Ovary (tissue), 7 donors: ENCODE measurements at regions not wholly inside any gene's neighbourhood (a gene's known extent, or its start where the extent isn't known, plus 50 kb on each side); places are given as distances from the start of the nearest gene placed in this dataset.

Experiments used
- DNase-seq, 5 donors: peaks; one replicate each; pipeline ENCODE4 v3.0.0-alpha.2; 2019 to 2020
- H3K27ac ChIP-seq, 2 donors: fragments of 200-600 bp; one replicate each; pipeline versions ENCODE4 v1.5.1 to v1.8.0; 2019 to 2022
- H3K27me3 ChIP-seq: fragments of 200-600 bp; one replicate; pipeline ENCODE4 v1.8.0; 2022
- H3K36me3 ChIP-seq: fragments of 200-600 bp; sonication (generic); one replicate; pipeline ENCODE4 v1.5.1; 2019
- H3K4me1 ChIP-seq: one replicate; pipeline ENCODE4 v1.8.1; 2013; ENCODE audit warnings: mild to moderate bottlenecking, moderate library complexity; ENCODE audit not compliant: insufficient read depth
- H3K4me3 ChIP-seq: fragments of 200-600 bp; sonication (generic); one replicate; pipeline ENCODE4 v1.5.1; 2017
- H3K9me3 ChIP-seq, 2 donors: fragments of 200-600 bp in 1 of 2; sonication (generic) in 1 of 2; one replicate each; pipeline versions ENCODE4 v1.5.1 to v1.8.1; 2013 to 2019; ENCODE audit warnings: mild to moderate bottlenecking in 1 of 2, moderate library complexity in 1 of 2
- EP300 ChIP-seq: sonication (generic); formaldehyde crosslinking; IDR thresholded peaks from one replicate; pipeline ENCODE4 v1.6.1; 2017; ENCODE audit warnings: antibody characterized with exemption
- POLR2A ChIP-seq: fragments of 450-650 bp; IDR thresholded peaks from one replicate; pipeline ENCODE4 v1.6.1; 2017; ENCODE audit warnings: antibody characterized with exemption, mild to moderate bottlenecking, moderate library complexity
- WGBS, 3 donors: extraction: QIAGEN DNeasy Blood & Tissue Kit in 1 of 3; methylation state at CpG; one replicate each; pipeline versions ENCODE4 v1.1.5 to v1.1.7; 2013 to 2017; 5-methylcytosine and 5-hydroxymethylcytosine counted together
- intact Hi-C, 4 donors: fragments of 100-400 bp; cut with DNase I; formaldehyde crosslinking; loops; one replicate each; pipeline versions ENCODE4 v1.11.0 to v1.15.1; 2022 to 2023
- TF ChIP-seq, protein P1 (sequence below), 3 donors: fragments of 450-650 bp in 2 of 3; fragments of 200-600 bp in 1 of 3; IDR thresholded peaks; one replicate each; pipeline versions ENCODE4 v1.5.1 to v1.8.0; 2016 to 2022; ENCODE audit warnings: antibody characterized with exemption in 3 of 3, mild to moderate bottlenecking in 1 of 3
- donor health status: DM: no; HTN: no; CAD: no; lungs with moderate emphysema.
- donor health status: DM: no; HTN: no; CAD: no.
- donor health status: Bipolar disorder and iron deficiency.
- donor health status: DM: no; HTN: no; CAD: no.
- donor health status: DM: yes; HTN: yes; CAD: no.

DNA sequence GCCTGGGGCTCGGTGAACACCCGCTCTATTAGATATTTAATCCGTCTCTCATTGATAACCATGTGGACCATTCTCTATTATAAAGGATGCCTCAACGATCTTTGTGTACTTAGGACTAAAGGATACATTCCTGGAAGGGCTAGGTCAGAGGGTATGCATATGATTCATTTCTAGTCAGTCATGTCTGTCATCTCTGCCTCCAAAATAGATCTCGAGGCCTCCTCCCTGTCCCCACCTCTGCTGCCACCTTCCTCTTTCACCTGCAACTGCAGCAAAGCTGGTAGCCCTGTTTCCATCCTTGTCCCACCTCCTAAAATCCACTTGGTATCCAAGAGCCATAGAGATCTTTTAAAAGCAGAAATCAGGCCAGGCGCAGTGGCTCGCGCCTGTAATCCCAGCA lies 121.5 kb downstream of the KATNIP start:
- H3K27ac ChIP-seq, result no peak overlapping the region
- H3K4me3 ChIP-seq, result no peak overlapping the region
- TF ChIP-seq, protein P1, sequence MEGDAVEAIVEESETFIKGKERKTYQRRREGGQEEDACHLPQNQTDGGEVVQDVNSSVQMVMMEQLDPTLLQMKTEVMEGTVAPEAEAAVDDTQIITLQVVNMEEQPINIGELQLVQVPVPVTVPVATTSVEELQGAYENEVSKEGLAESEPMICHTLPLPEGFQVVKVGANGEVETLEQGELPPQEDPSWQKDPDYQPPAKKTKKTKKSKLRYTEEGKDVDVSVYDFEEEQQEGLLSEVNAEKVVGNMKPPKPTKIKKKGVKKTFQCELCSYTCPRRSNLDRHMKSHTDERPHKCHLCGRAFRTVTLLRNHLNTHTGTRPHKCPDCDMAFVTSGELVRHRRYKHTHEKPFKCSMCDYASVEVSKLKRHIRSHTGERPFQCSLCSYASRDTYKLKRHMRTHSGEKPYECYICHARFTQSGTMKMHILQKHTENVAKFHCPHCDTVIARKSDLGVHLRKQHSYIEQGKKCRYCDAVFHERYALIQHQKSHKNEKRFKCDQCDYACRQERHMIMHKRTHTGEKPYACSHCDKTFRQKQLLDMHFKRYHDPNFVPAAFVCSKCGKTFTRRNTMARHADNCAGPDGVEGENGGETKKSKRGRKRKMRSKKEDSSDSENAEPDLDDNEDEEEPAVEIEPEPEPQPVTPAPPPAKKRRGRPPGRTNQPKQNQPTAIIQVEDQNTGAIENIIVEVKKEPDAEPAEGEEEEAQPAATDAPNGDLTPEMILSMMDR (IDR thresholded peaks at IDR 0.05), result no peak
- TF ChIP-seq POLR2A, result no peak
- intact Hi-C loops, result no loop called here
- H3K4me1 ChIP-seq, result no peaks in the 10 kb centered on the region
- 91 to 95% (median 94%) methylated on average over 8 of the region's 8 CpGs for WGBS, 3 donors
- no peak for DNase-seq
- no peaks in the 10 kb centered on the region for H3K9me3 ChIP-seq
- no peaks in the 10 kb centered on the region for H3K36me3 ChIP-seq
- H3K27me3 ChIP-seq, result no peaks in the 10 kb centered on the region

DNA sequence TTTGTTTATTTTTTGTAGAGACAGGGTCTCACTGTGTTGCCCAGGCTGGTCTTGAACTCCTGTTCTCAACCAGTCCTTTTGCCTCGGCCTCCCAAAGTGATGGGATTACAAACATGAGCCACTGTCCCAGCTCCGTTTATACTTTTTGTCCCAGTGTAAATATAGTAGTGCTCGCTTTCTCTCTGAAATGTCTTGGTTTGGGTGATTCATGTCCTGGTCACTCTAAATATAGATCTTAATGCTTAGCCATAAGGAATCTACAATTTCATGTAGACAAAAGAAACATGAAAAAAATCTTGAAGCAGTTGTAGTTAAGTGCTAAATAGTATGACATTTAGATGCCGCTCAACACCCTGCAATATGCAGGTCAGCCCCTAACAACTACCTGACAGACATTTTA lies 126.9 kb downstream of the KATNIP start:
- Histone ChIP-seq H3K27ac (no peak overlapping the region), H3K4me1 (no peaks in the 10 kb centered on the region), H3K27me3 (no peaks in the 10 kb centered on the region), H3K36me3 (no peaks in the 10 kb centered on the region), H3K4me3 (no peak overlapping the region), H3K9me3 (no peaks in the 10 kb centered on the region)
- DNase-seq, result no peak
- 78 to 84% (median 78%) methylated on average over 4 of the region's 4 CpGs for WGBS, 3 donors
- TF ChIP-seq, protein P1 (IDR thresholded peaks at IDR 0.05), result no peak
- TF ChIP-seq EP300 (no peak), POLR2A (no peak)
- intact Hi-C loops, result no loop called here

DNA sequence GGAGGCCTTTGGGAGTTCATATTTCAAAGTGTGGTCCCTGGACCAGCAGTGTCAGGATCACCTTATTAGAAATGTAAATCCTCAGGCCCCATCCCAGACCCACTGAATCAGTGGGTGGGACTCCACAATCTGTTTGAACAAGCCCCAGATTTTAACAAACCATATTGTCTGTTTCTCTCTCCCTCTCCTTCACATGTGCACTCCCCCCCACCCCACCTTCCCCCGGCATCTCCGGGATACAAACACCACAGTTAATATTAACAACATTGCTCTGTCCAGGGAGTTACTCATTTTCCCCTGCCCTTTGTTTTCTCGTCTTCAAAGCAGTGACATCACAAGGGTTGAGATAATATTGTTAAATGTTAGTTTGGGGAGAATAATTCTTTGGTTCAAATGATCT lies 127.3 kb downstream of the KATNIP start:
- Histone ChIP-seq H3K4me3 (no peak overlapping the region), H3K9me3 (no peaks in the 10 kb centered on the region), H3K27ac (no peak overlapping the region), H3K36me3 (no peaks in the 10 kb centered on the region), H3K27me3 (no peaks in the 10 kb centered on the region), H3K4me1 (no peaks in the 10 kb centered on the region)
- TF ChIP-seq EP300 (no peak), POLR2A (no peak)
- TF ChIP-seq, protein P1 (IDR thresholded peaks at IDR 0.05), result no peak
- 45 to 53% (median 49%) methylated on average over 3 of the region's 3 CpGs for WGBS, 3 donors
- DNase-seq, result no peak
- intact Hi-C loops, result no loop called here

DNA sequence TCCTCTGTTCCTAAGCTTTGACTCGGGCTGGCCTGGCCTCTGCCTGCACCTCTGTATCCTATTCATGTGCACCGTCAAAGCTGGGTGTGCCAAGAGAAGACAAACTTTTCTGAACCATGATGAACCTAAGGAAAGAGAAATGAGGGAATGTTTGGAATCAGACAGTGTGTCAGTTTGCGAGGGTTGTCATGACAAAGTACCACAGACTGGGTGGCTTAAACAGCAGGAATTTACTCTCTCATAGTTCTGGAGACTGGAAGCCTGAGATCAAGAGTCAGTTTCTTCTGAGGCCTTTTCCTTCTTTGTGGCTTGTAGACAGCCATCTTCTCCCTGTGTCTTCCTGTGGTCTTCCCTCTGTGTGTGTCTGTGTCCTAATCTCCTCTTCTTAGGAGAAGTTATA lies 129.0 kb downstream of the KATNIP start:
- WGBS, 3 donors, result 88 to 95% (median 94%) methylated on average over 3 of the region's 3 CpGs
- no peaks in the 10 kb centered on the region for H3K36me3 ChIP-seq
- no peak for DNase-seq

More for the DNA sequence above, 129.0 kb downstream of the KATNIP start:
- intact Hi-C loops, result no loop called here
- no peaks in the 10 kb centered on the region for H3K27me3 ChIP-seq
- H3K4me3 ChIP-seq, result no peak overlapping the region
- H3K27ac ChIP-seq, result no peak overlapping the region
- H3K9me3 ChIP-seq, result no peaks in the 10 kb centered on the region
- TF ChIP-seq POLR2A (no peak), EP300 (no peak)
- TF ChIP-seq, protein P1 (IDR thresholded peaks at IDR 0.05), result no peak
- H3K4me1 ChIP-seq, result no peaks in the 10 kb centered on the region
